GM19025 (cell line): ENCODE measurements at regions not wholly inside any gene's neighbourhood (a gene's known extent, or its start where the extent isn't known, plus 50 kb on each side); places are given as distances from the start of the nearest gene placed in this dataset.
"Not testable (repeated sequence)": the region's sequence is repeated elsewhere in the genome, so short reads cannot be mapped to it uniquely, and the experiment has no call there.

Experiments
- ATAC-seq: cut with Tn5 transposase; IDR thresholded peaks from one replicate; pipeline ENCODE4 v1.9.1; 2021; ENCODE audit warnings: mild to moderate bottlenecking, low read depth, moderate library complexity; ENCODE audit not compliant: unreplicated experiment

- ATAC-seq: no peak
Observed at GRCh38 chrX:73964579-73964978, 112.1 kb upstream of the XIST start.

- no peak for ATAC-seq
Observed at GRCh38 chrX:73963682-73964081, 111.2 kb upstream of the XIST start.

- ATAC-seq: no peak
Observed at GRCh38 chrX:73962948-73963347, 110.4 kb upstream of the XIST start.

DNA sequence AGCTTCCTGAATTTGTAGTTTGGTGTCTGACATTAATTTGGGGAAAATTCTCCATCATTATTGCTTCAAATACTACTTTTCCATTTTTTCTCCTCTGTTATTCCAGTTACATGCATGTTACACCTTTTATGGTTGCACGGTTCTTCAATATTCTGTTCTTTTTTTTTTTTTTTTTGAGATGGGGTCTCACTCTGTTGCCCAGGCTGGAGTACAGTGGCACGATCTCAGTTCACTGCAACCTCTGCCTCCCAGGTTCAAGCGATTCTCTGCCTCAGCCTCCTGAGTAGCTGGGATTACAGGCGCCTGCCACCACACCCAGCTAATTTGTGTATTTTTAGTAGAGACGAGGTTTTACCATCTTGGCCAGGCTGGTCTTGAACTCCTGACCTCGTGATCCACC is 109.4 kb upstream of the XIST start:
- ATAC-seq: not testable (repeated sequence)

- ATAC-seq: no peak
Observed at GRCh38 chrX:73944563-73944908, 92.0 kb upstream of the XIST start.

DNA sequence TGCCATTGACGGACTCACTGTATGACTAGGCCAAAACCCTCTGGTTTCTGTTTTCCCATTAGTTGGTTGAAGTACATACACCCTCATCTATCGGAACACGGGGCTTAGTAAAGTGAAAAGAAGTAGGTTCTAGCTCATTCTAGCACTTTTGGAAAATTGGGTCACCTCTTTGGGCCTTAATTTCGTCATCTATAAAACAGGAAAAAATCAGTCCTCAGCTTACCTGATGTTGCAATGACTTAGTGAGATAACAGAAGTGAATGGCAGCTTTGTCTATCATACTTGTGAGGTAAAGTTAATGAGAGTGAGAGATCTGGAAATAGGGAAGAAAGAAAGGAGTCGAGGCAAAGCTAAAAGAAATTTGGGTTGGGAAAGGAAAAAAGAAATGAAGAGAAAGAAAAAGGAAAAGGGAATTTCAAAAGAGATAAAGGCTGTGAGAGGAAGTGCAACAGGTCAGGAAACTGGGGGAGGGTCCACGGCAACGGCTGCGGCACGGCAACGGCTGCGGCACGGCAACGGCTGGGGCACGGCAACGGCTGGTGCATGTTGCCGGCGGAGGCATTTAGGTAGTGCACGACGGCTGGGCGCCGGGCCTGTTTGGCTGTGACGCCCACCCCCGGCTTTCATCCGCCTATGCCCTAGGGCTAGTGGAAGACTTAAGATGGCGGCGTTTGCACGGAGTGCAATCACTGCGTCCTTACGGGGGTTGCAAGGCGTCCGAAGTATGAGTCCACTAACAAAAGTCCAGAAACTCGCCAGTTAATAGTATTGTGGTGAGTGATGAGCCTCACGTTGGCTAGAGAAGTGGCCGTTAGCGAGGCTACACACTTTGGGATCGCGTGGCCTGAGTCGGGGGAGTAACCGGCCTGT is 91.4 kb upstream of the XIST start:
- ATAC-seq: peak; percentile 94

DNA sequence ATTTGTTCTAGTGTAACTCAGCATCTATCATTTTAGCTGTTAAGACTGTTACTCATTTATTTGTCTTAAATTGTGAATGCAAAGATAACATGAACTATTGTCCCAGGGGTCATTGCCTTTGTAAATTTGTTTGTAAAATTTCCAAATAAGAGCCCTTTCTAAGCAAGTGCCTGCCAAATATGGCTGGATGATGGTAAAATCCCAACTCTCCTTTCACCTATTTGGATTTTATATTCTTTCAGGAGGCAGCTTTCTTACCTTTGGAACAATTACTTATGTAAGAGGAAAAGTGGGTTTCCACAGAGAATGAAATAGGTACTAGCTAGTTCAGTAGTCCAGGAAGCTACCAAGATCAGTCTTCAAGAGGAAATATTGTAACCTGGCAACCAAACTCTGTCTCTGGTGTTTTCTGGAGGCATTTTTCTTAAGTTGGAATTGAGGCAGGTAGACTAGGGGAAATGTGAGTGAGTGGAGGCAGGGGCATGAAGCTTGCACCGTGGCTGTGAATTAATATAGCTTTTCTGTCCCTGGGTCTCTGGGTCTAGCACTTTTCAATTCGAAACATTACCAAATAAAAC is 88.5 kb upstream of the XIST start:
- no peak for ATAC-seq

GRCh38 chrX:73937843-73938242 is 85.3 kb upstream of the XIST start:
- not testable (repeated sequence) for ATAC-seq

GRCh38 chrX:73932522-73932921 is 80.0 kb upstream of the XIST start:
- ATAC-seq: no peak

DNA sequence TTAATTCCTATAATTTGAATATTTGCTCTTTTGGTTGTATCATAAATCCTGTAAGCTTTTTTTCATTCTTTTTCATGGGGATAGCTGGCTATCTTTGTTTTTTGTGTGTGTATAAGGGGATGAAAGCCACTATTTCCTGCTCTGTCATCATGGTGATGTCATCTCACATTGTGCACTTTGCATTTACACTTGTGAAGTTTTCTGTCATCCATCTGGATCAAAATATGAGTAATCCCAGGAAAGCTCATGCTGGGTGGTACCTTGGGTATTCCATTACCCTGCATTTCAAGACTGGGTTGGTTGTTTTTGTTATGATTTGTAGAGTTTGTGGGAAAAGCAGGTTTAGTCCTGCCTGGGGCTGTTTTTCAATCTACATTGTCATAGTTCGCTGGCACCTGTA is 77.8 kb upstream of the XIST start:
- ATAC-seq: no peak

DNA sequence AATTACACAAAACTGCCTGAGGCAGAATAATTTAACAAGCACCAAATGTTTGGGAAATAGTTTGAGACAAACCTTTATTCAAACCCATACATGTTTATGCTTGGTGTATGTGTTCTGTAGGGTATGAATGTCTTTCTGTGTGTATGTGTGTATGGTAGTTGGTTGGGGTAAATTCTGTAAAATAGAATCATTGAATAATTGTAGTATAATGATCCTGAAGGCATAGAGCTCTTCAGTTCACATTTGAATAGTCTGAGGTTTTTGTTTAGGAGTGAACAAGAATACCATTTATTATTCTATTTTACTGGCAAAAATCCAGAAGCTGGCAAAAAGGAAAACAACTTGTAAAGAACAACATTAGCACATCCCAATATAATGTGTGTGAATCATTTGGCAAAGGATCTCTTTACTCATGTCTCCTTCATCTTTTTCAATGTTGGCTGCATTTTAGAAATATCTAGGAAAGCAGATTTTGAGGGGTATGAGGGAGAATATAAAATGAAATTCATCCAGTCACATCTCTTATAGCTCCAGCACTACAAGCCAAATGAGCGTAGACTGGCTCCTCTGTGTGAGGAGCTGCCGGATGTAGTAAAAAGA is 70.4 kb upstream of the XIST start:
- ATAC-seq: no peak

GRCh38 chrX:73916931-73917667 is 64.6 kb upstream of the XIST start:
- no peak for ATAC-seq

- ATAC-seq: no peak
Observed at GRCh38 chrX:73916489-73916888, 64.0 kb upstream of the XIST start.

DNA sequence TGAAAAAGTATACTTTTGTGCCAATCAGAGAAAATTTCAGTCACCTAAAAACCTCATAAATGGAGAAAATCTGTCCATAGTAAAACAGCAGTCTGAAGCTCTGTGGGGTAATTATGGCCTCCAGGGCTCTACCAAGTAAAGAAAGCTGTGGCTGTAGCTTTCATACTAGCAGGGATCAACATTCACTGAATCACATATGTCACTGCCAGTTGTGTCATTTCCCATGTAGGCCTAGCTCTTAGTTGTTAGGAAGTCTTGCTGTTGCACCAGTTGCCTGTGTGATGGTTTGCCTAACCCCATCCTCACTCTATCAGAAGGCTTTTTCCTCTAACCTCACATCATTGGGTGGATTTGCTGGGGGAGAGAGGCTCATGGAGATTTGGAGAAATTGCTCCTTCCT is 62.3 kb upstream of the XIST start:
- not testable (repeated sequence) for ATAC-seq

DNA sequence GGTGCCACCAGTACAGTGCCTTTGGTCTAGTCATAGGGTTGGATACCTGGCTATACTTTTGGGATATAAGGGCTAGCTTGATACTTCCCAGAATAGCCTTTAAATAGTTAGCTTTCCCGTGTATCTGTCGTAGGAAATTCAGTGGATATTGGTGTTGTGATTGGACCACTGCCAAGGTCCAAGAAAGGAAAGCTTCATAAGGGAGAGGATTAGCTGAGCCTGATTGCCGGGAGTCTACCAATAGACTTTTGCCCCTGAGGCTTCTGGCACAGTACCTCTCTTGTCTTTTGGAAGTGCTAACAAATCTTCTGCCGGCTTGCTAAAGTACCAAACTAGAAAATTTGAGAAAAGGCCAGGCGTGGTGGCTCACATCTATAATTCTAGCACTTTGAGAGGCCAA is 61.1 kb upstream of the XIST start:
- no peak for ATAC-seq

- not testable (repeated sequence) for ATAC-seq
Observed at GRCh38 chrX:73911946-73912345, 59.4 kb upstream of the XIST start.

DNA sequence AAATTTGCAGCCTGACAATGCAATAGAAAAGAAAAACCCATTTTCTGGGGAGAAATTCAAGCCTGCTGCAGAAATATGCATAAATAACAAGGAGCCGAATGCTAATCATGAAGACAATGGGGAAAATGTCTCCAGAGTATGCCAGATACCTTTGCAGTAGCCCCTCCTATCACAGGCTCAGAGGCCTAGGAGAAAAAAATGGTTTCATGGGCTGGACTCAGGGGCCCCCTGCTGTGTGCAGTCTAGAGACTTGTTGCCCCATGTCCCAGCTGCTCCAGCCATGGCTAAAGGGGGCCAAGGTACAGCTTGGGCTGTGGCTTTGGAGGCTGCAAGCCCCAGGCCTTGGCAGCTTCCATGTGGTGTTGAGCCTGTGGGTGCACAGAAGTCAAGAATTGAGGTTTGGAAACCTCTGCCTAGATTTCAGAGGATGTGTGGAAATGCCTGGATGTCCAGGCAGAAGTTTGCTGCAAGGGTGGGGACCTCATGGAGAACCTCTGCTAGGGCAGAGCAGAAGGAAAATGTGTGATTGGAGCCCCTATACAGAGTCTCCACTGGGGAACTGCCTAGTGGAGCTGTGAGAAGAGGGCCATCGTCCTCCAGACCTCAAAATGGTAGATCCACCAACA is 53.3 kb upstream of the XIST start:
- not testable (repeated sequence) for ATAC-seq

DNA sequence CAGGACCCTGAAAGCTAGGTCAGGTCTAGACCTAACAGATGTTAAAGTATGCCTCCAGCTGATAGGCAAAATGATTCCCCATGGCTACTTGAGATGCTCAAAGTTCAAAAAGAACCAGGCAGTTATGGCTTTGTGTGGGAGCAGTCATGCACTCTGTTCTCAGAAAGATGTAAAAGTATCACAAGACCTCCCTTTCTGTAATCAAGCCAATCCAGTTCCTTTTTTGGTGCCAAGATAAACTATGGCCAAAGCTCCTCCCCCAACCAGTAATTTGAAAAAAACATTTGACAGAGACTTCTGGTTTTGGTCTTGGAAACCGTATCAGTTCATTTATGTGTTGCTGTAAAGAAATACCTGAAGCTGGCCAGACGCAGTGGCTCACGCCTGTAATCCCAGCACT is 51.4 kb upstream of the XIST start:
- no peak for ATAC-seq
